HepG2 (cell line): ENCODE measurements at regions not wholly inside any gene's neighbourhood (a gene's known extent, or its start where the extent isn't known, plus 50 kb on each side); places are given as distances from the start of the nearest gene placed in this dataset.

Experiments used
- ARHGAP35 ChIP-seq: sonication (generic); formaldehyde crosslinking; IDR thresholded peaks from 2 replicates; pipeline ENCODE4 v1.9.0; 2022; ENCODE audit warnings: mild to moderate bottlenecking, inconsistent platforms, moderate library complexity, missing genetic modification reagents, borderline replicate concordance
- ATF7-NPFF ChIP-seq: sonication (generic); formaldehyde crosslinking; IDR thresholded peaks from 2 replicates; pipeline ENCODE4 v1.8.1; 2023; ENCODE audit warnings: mild to moderate bottlenecking, low read depth, missing genetic modification reagents, moderate library complexity
- CCDC6 ChIP-seq: sonication (generic); formaldehyde crosslinking; IDR thresholded peaks from 2 replicates; pipeline ENCODE4 v1.8.1; 2022; ENCODE audit warnings: mild to moderate bottlenecking, missing genetic modification reagents, moderate library complexity
- ETS1 ChIP-seq: sonication (generic); formaldehyde crosslinking; IDR thresholded peaks from 2 replicates; pipeline ENCODE4 v1.4.0; 2020; ENCODE audit warnings: missing genetic modification reagents
- FOXO4 ChIP-seq: sonication (generic); formaldehyde crosslinking; conservative IDR thresholded peaks from 2 replicates; pipeline ENCODE4 v1.8.1; 2023; ENCODE audit warnings: missing genetic modification reagents
- HNF1A ChIP-seq, 2 experiments: sonication (generic) in 1 of 2; formaldehyde crosslinking in 1 of 2; IDR thresholded peaks; 2 replicates each; pipeline versions ENCODE4 v1.4.0 to v1.6.1; 2016 to 2020; ENCODE audit warnings: borderline replicate concordance in 1 of 2, low read depth in 1 of 2, mild to moderate bottlenecking in 1 of 2, missing genetic modification reagents in 1 of 2
- HNRNPL ChIP-seq: fragments of 200-400 bp; formaldehyde crosslinking; IDR thresholded peaks from 2 replicates; pipeline ENCODE4 v1.6.1; 2017; ENCODE audit warnings: mild to moderate bottlenecking, low read depth, low read length
- KLF9 ChIP-seq: IDR thresholded peaks from 2 replicates; pipeline ENCODE4 v1.6.1; 2016; ENCODE audit warnings: low read depth
- MAFF ChIP-seq: IDR thresholded peaks from 2 replicates; pipeline ENCODE4 v1.6.1; 2011; ENCODE audit warnings: low read depth, low read length, improper control_type of control experiment
- MAFK ChIP-seq, 2 experiments: IDR thresholded peaks in 1 of 2; conservative IDR thresholded peaks in 1 of 2; 2 replicates each; pipeline ENCODE4 v1.6.1; 2011; ENCODE audit warnings: improper control_type of control experiment in 2 of 2, low read length in 2 of 2
- MIXL1 ChIP-seq: IDR thresholded peaks from 2 replicates; pipeline ENCODE4 v1.6.1; 2016
- NKX3-1 ChIP-seq: sonication (generic); formaldehyde crosslinking; IDR thresholded peaks from 2 replicates; pipeline ENCODE4 v1.5.0; 2020; ENCODE audit warnings: missing genetic modification reagents
- PHB2 ChIP-seq: fragments of 450-650 bp; IDR thresholded peaks from 2 replicates; pipeline ENCODE4 v1.6.1; 2018; ENCODE audit not compliant: partially characterized antibody
- PRPF4 ChIP-seq: fragments of 200-400 bp; formaldehyde crosslinking; IDR thresholded peaks from 2 replicates; pipeline ENCODE4 v1.6.1; 2016; ENCODE audit warnings: low read length, low read depth; ENCODE audit not compliant: poor library complexity, severe bottlenecking
- RARA ChIP-seq: IDR thresholded peaks from 2 replicates; pipeline ENCODE4 v1.6.1; 2016; ENCODE audit warnings: missing genetic modification reagents, missing compliant biosample characterization
- SYNCRIP ChIP-seq: fragments of 200-400 bp; formaldehyde crosslinking; IDR thresholded peaks from 2 replicates; pipeline ENCODE4 v1.6.1; 2018; ENCODE audit warnings: mild to moderate bottlenecking, low read depth, low read length; ENCODE audit not compliant: insufficient read depth
- U2AF1 ChIP-seq: fragments of 200-400 bp; formaldehyde crosslinking; optimal IDR thresholded peaks from 2 replicates; pipeline ENCODE3; 2017; ENCODE audit warnings: mild to moderate bottlenecking, low read depth, low read length
- YEATS2 ChIP-seq: sonication (generic); formaldehyde crosslinking; IDR thresholded peaks from 2 replicates; pipeline ENCODE4 v1.4.0; 2020; ENCODE audit warnings: missing genetic modification reagents, borderline replicate concordance
- ZBTB1 ChIP-seq: sonication (generic); formaldehyde crosslinking; IDR thresholded peaks from 2 replicates; pipeline ENCODE4 v1.4.0; 2020; ENCODE audit warnings: missing genetic modification reagents, borderline replicate concordance
- ZNF138 ChIP-seq: sonication (generic); formaldehyde crosslinking; IDR thresholded peaks from 2 replicates; pipeline ENCODE4 v1.5.0; 2020; ENCODE audit warnings: mild to moderate bottlenecking, low read depth, missing genetic modification reagents
- ZNF34 ChIP-seq: sonication (generic); formaldehyde crosslinking; IDR thresholded peaks from 2 replicates; pipeline ENCODE4 v1.4.0; 2020; ENCODE audit warnings: mild to moderate bottlenecking, missing genetic modification reagents, borderline replicate concordance
- ZNF558 ChIP-seq: sonication (generic); formaldehyde crosslinking; IDR thresholded peaks from 2 replicates; pipeline ENCODE4 v1.9.0; 2022; ENCODE audit warnings: mild to moderate bottlenecking, missing genetic modification reagents, borderline replicate concordance
- ZNF672 ChIP-seq: sonication (generic); formaldehyde crosslinking; IDR thresholded peaks from 2 replicates; pipeline ENCODE4 v1.8.1; 2022; ENCODE audit warnings: missing genetic modification reagents
- ZNF709 ChIP-seq: sonication (generic); formaldehyde crosslinking; IDR thresholded peaks from 2 replicates; pipeline ENCODE4 v1.5.0; 2020; ENCODE audit warnings: mild to moderate bottlenecking, missing genetic modification reagents
- TF ChIP-seq, protein P1 (sequence below): sonication (generic); formaldehyde crosslinking; IDR thresholded peaks from 2 replicates; pipeline ENCODE4 v1.5.0; 2020; ENCODE audit warnings: missing genetic modification reagents

GRCh38 chr21:28256420-28256831, 736.3 kb downstream of the LTN1 start (continued):
- TF ChIP-seq PRPF4 = no peak
- no peak for TF ChIP-seq ARHGAP35 (CRISPR knock-in tag)
- TF ChIP-seq ZBTB1 (CRISPR knock-in tag) = no peak
- no peak for TF ChIP-seq U2AF1
- no peak for TF ChIP-seq ZNF558 (CRISPR knock-in tag)
- no peak for TF ChIP-seq KLF9
- no peak for TF ChIP-seq PHB2
- no peak for TF ChIP-seq ZNF138 (CRISPR knock-in tag)
- TF ChIP-seq ETS1 = no peak
- peak; percentile 82; the same call in 1 of the 2 replicates for TF ChIP-seq MIXL1 (CRISPR knock-in tag)
- TF ChIP-seq HNRNPL = no peak
- no peak for TF ChIP-seq ZNF34 (CRISPR knock-in tag)
- TF ChIP-seq MAFF = no peak
- TF ChIP-seq, protein P1, sequence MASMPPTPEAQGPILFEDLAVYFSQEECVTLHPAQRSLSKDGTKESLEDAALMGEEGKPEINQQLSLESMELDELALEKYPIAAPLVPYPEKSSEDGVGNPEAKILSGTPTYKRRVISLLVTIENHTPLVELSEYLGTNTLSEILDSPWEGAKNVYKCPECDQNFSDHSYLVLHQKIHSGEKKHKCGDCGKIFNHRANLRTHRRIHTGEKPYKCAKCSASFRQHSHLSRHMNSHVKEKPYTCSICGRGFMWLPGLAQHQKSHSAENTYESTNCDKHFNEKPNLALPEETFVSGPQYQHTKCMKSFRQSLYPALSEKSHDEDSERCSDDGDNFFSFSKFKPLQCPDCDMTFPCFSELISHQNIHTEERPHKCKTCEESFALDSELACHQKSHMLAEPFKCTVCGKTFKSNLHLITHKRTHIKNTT (CRISPR knock-in tag) = no peak
- TF ChIP-seq FOXO4 (CRISPR knock-in tag) = no peak
- peak; percentile 96 for TF ChIP-seq RARA
- no peak for TF ChIP-seq ZNF709 (CRISPR knock-in tag)
- TF ChIP-seq ZNF672 (CRISPR knock-in tag) = no peak
- TF ChIP-seq MAFK (conservative IDR thresholded peaks at IDR 0.05 in 1 of 2, IDR thresholded peaks at IDR 0.05 in 1 of 2; ENCODE audit: low read length in 2 of 2) = no peak
- no peak for TF ChIP-seq NKX3-1 (CRISPR knock-in tag)
- no peak for TF ChIP-seq YEATS2 (CRISPR knock-in tag)
- no peak for TF ChIP-seq CCDC6
- TF ChIP-seq ATF7-NPFF (CRISPR knock-in tag) = no peak
- peak; percentile 92 for TF ChIP-seq HNF1A (IDR thresholded peaks at IDR 0.05; ENCODE audit: low read depth)
- TF ChIP-seq HNF1A (CRISPR knock-in tag; IDR thresholded peaks at IDR 0.05; ENCODE audit: borderline replicate concordance) = peak; percentile 98
- no peak for TF ChIP-seq SYNCRIP
